Left lobe of liver (tissue), 2 donors: ENCODE measurements at regions not wholly inside any gene's neighbourhood (a gene's known extent, or its start where the extent isn't known, plus 50 kb on each side); places are given as distances from the start of the nearest gene placed in this dataset.
"Not testable (repeated sequence)": the region's sequence is repeated elsewhere in the genome, so short reads cannot be mapped to it uniquely, and the experiment has no call there.

Source experiments
- ATAC-seq: fragments of 200-7000 bp; cut with Tn5 transposase; one replicate; pipeline ENCODE4 v1.9.1; 2020; ENCODE audit warnings: mild to moderate bottlenecking, moderate library complexity
- DNase-seq: peaks from one replicate; pipeline ENCODE4 v3.0.0-alpha.2; 2020; ENCODE audit warnings: low spot score
- donor health status: DM: no; HTN: no; CAD: no; lungs with moderate emphysema.
- donor health status: DM: no; HTN: yes; CAD: no.

- DNase-seq (no peak), ATAC-seq (no peak)
Observed at GRCh38 chr17:77036841-77037381, 103.9 kb upstream of the SEC14L1 start.

- ATAC-seq: no peak
Observed at GRCh38 chr17:77037943-77038342, 102.8 kb upstream of the SEC14L1 start.

GRCh38 chr17:77038884-77039555, 101.7 kb upstream of the SEC14L1 start:
- ATAC-seq (no peak), DNase-seq (no peak)

More at GRCh38 chr17:77037943-77038342, 102.8 kb upstream of the SEC14L1 start:
- DNase-seq: no peak

GRCh38 chr17:77042476-77043231, 98.1 kb upstream of the SEC14L1 start:
- ATAC-seq (no peak), DNase-seq (no peak)

- DNase-seq: no peak
- no peak for ATAC-seq
Observed at GRCh38 chr17:77045441-77046041, 95.2 kb upstream of the SEC14L1 start.

- DNase-seq (no peak), ATAC-seq (no peak)
Observed at GRCh38 chr17:77049440-77049839, 91.3 kb upstream of the SEC14L1 start.

GRCh38 chr17:77050901-77051300, 89.9 kb upstream of the SEC14L1 start:
- ATAC-seq, DNase-seq: not testable (repeated sequence)

GRCh38 chr17:77054936-77055335, 85.8 kb upstream of the SEC14L1 start:
- ATAC-seq (no peak), DNase-seq (no peak)

- DNase-seq (no peak), ATAC-seq (no peak)
Observed at GRCh38 chr17:77055453-77055852, 85.3 kb upstream of the SEC14L1 start.

GRCh38 chr17:77058016-77058415, 82.8 kb upstream of the SEC14L1 start:
- no peak for ATAC-seq
- DNase-seq: no peak

- ATAC-seq: no peak
Observed at GRCh38 chr17:77061669-77062068, 79.1 kb upstream of the SEC14L1 start.

GRCh38 chr17:77064598-77064997, 76.2 kb upstream of the SEC14L1 start:
- ATAC-seq: peak; percentile 33
- no peak for DNase-seq

More at GRCh38 chr17:77061669-77062068, 79.1 kb upstream of the SEC14L1 start:
- DNase-seq: no peak

GRCh38 chr17:77066165-77066564, 74.6 kb upstream of the SEC14L1 start:
- DNase-seq: no peak
- ATAC-seq: no peak

GRCh38 chr17:77066726-77067409, 73.9 kb upstream of the SEC14L1 start:
- DNase-seq: peak; percentile 50
- peak; percentile 81 for ATAC-seq

- no peak for DNase-seq
Observed at GRCh38 chr17:77068915-77069314, 71.9 kb upstream of the SEC14L1 start.

GRCh38 chr17:77070888-77071279, 69.9 kb upstream of the SEC14L1 start:
- no peak for ATAC-seq

More at GRCh38 chr17:77068915-77069314, 71.9 kb upstream of the SEC14L1 start:
- no peak for ATAC-seq

GRCh38 chr17:77071925-77072490, 68.8 kb upstream of the SEC14L1 start:
- ATAC-seq: no peak
- DNase-seq: no peak

More at GRCh38 chr17:77070888-77071279, 69.9 kb upstream of the SEC14L1 start:
- no peak for DNase-seq

GRCh38 chr17:77072670-77073069, 68.1 kb upstream of the SEC14L1 start:
- ATAC-seq (no peak), DNase-seq (no peak)

GRCh38 chr17:77074681-77075080, 66.1 kb upstream of the SEC14L1 start:
- no peak for DNase-seq
- ATAC-seq: no peak

- ATAC-seq (no peak), DNase-seq (no peak)
Observed at GRCh38 chr17:77076124-77076830, 64.5 kb upstream of the SEC14L1 start.
